GM19240 (cell line): ENCODE measurements at regions not wholly inside any gene's neighbourhood (a gene's known extent, or its start where the extent isn't known, plus 50 kb on each side); places are given as distances from the start of the nearest gene placed in this dataset.

ENCODE experiments used
- DNase-seq: peaks from one replicate; pipeline ENCODE4 v3.0.0; 2011; ENCODE audit warnings: low spot score; ENCODE audit not compliant: insufficient read length

- DNase-seq = no peak
Observed at GRCh38 chr12:115468087-115468510, 784.1 kb upstream of the TBX3 start.

GRCh38 chr12:115467531-115467930, 783.6 kb upstream of the TBX3 start:
- DNase-seq = no peak

DNA sequence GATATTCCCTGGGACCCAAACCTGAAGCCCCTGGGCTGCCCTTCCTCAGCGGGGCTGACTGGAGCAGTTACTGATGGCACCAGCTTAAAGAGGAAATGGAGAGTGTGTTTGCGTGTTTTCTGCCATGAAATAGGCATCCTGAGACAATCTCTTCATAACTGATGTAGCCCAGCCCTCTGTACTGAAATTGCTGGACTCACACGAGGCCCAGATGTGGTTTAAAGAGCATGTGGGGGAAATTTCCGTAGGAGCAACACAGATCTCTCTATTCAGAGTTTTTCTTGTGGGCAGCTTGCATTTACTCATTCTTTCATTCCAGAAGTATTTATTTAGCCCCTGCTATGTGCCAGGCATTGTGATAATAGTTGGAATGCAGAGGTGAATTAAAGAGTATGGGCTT, 782.1 kb upstream of the TBX3 start:
- no peak for DNase-seq

DNA sequence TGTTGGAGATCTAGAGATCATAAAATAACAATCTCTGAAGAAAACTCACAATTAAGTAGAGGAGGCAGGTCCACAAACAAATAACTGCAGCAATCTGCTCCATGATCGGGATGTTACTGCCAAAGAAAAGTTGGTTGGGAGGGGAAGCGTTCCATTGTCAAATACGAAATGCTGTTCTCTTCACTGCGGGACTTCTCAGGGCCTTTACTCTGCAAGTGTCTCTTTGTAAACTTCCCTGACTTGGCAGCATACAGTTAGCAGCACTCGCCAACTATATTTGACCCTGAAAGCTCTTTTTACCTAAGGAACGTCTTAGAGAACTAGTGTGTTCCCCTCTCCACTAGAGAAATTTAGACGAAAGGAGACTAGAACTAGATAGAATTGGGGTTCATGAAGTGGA, 780.7 kb upstream of the TBX3 start:
- DNase-seq = no peak

GRCh38 chr12:115464111-115464581, 780.2 kb upstream of the TBX3 start:
- no peak for DNase-seq

- no peak for DNase-seq
Observed at GRCh38 chr12:115461401-115461800, 777.4 kb upstream of the TBX3 start.

- DNase-seq = no peak
Observed at GRCh38 chr12:115457798-115458197, 773.8 kb upstream of the TBX3 start.

GRCh38 chr12:115456946-115457689, 773.1 kb upstream of the TBX3 start:
- DNase-seq = no peak

GRCh38 chr12:115455268-115455681, 771.3 kb upstream of the TBX3 start:
- no peak for DNase-seq

GRCh38 chr12:115452751-115453281, 768.8 kb upstream of the TBX3 start:
- DNase-seq = no peak

GRCh38 chr12:115451780-115452736, 768.1 kb upstream of the TBX3 start:
- DNase-seq = peak; percentile 17

- DNase-seq = no peak
Observed at GRCh38 chr12:115451151-115451779, 767.3 kb upstream of the TBX3 start.

DNA sequence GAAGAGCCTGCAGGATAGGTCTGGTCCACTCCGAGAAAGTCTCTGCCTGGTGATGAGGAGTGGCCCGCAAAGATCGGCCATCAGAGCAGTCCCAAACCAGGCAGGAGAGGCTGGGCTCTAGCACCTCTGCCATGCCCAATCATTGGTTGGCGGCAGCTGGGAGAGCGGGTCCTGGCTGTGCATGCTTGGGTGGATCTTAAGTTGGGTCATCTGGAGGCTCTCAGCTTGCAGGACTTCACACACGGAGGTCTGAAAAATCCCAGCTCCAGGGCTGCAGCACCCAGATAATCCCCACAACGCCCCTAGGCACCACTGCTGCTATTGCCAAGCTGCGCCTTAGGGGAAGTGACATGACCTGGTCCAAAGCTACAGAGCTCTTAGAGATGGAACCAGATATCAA, 766.7 kb upstream of the TBX3 start:
- DNase-seq = no peak

- DNase-seq = no peak
Observed at GRCh38 chr12:115450017-115450416, 766.0 kb upstream of the TBX3 start.

DNA sequence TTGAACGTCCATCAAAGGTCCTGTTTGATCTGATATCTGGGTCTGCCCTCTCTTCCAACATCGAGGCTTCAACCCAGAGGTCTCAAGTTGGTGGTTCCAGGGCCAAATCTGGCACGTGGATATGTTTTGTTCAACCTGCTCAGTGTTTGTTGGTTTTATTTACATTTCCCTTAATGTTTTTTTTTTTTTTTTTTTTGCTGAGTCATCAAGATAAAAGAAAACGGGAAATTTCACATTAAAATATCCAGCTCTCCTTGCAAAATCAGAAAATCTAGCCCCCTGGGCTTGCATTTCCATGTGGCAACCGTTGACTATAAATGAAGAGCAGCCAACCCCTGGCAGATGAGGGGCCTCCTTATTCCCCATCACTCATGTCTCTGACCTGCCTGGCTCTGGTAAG, 765.6 kb upstream of the TBX3 start:
- DNase-seq = no peak

- no peak for DNase-seq
Observed at GRCh38 chr12:115444346-115444745, 760.4 kb upstream of the TBX3 start.

DNA sequence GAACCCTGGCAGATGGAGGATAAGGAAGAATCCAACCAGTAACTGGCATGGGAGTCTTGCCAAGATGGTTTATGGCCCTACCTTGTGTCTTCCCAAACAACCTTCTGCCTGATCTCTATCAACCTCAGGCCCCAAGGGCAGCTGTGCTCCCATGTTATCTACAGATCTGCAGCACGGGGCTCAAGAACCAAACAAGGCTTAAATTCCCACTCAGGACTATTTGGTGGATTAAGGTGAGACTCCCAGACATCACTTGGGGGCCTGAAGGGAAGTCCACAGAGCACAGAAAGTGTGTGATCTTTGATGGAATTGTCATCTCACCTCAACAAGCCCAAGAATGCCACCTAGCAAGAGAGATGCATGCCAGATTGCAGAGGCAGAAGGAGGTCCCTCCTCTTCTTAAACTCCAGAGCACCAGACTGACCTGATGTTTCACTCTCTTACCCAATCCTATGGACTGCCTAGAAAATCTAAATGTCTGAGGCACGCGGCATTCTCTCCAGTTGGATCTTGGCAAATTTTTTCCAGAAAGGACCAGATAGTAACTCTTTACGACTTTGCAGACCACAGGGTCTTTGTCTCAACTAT, 759.5 kb upstream of the TBX3 start:
- no peak for DNase-seq

DNA sequence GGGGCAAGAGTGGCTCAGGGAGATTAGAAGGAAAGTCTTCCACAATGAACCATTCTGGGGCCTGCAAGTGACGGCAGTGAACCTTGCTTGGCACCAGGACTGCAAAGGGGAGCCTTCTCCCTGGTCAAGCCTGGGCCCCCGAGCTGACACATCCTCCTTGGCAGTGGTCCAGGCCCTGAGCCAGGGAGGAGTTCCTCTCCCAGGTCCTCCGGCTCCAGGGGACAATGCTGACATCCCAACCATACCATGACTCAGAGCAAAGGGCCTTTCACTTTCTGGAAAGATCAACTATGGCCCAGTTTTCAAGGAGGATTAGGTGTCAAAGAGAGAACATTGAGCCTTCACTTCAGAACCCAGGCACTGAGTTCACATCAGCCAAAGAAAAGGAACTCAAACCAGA, 756.5 kb upstream of the TBX3 start:
- DNase-seq = no peak

DNA sequence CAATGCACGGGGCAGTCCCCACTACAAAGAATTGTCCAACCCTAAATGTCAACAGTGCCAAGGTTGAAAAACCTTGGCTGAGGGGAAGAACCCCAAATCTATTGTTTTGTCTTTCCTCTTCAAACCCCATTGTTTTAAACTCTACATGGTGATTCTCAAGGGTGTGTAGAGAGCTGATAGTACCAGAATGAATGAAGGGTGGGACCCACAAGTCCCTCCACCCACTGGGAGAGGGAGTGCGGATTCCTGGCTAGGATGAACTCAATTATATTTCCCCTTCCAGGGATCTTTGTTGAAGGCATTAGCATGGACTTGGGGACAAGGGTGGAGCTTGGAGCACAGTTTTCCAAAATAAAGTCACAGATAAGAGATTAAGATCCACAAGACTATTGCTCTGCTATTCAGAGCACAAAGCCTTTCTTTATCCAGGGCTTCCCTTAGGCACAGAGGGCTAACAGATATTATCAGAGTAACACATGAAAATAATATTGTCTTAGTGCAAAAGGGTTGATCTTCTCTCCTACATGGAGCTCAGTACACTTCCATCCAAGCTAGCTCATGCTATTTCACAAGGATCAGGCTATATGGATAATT, 755.1 kb upstream of the TBX3 start:
- DNase-seq = no peak

- no peak for DNase-seq
Observed at GRCh38 chr12:115438314-115438713, 754.3 kb upstream of the TBX3 start.

GRCh38 chr12:115437061-115437567, 753.1 kb upstream of the TBX3 start:
- no peak for DNase-seq
